ENCODE measurements at regions not wholly inside any gene's neighbourhood (a gene's known extent, or its start where the extent isn't known, plus 50 kb on each side); places are given as distances from the start of the nearest gene placed in this dataset.

- Histone ChIP-seq H3K4me2 (ENCODE audit: insufficient read depth, insufficient read length, low read length) (no peak overlapping the region), H3K9me3 (ENCODE audit: control insufficient read depth, low read depth, low read length) (no peaks in the 10 kb centered on the region), H3K27me3 (ENCODE audit: insufficient read depth, low read length) (no peaks in the 10 kb centered on the region), H3K23ac (ENCODE audit: insufficient read length, low read depth, low read length) (no peak overlapping the region), H4K5ac (ENCODE audit: insufficient read length, low read depth, low read length) (no peak overlapping the region), H3K56ac (ENCODE audit: insufficient read length, low read depth, low read length) (no peak overlapping the region), H3K9ac (ENCODE audit: extremely low read depth, insufficient read length, low read length) (no peak overlapping the region), H3K18ac (ENCODE audit: insufficient read length, low read depth, low read length) (no peak overlapping the region), H2BK15ac (ENCODE audit: low read depth, low read length) (no peak overlapping the region), H3K14ac (ENCODE audit: insufficient read depth, low read length) (no peak overlapping the region), H2AFZ (ENCODE audit: low read length) (no peak overlapping the region), H2BK20ac (ENCODE audit: low read depth, low read length, poor library complexity, severe bottlenecking) (no peak overlapping the region), H2BK5ac (ENCODE audit: insufficient read length, low read length) (no peak overlapping the region), H2BK12ac (ENCODE audit: insufficient read length, low read depth, low read length) (no peak overlapping the region), H3K79me1 (ENCODE audit: insufficient read depth, low read depth, low read length, poor library complexity, severe bottlenecking) (no peaks in the 10 kb centered on the region), H3K4ac (ENCODE audit: low read depth, low read length) (no peak overlapping the region), H3K79me2 (ENCODE audit: insufficient read depth, low read length) (no peaks in the 10 kb centered on the region), H4K8ac (replicated peaks; ENCODE audit: insufficient read length, low read depth, low read length) (no peak overlapping the region), H4K20me1 (ENCODE audit: control insufficient read depth, insufficient read depth, insufficient read length) (no peaks in the 10 kb centered on the region), H3K27ac (ENCODE audit: insufficient read length, low read depth, low read length) (no peak overlapping the region), H2BK120ac (ENCODE audit: low read depth, low read length, poor library complexity, severe bottlenecking) (no peak overlapping the region), H3K23me2 (ENCODE audit: insufficient read length, low read depth, low read length, poor library complexity, severe bottlenecking) (no peaks in the 10 kb centered on the region), H3K4me1 (ENCODE audit: insufficient read depth, low read length) (no peaks in the 10 kb centered on the region), H2AK5ac (ENCODE audit: insufficient read length, low read length) (no peak overlapping the region), H3T11ph (ENCODE audit: low read length) (no peak overlapping the region), H4K91ac (ENCODE audit: insufficient read length, low read depth, low read length) (no peak overlapping the region)
- DNase-seq, result no peak
- peaks cover 4 to 18% of the 10 kb centered on the region in 2 experiments for H3K4me1 Mint-ChIP-seq
- H3K36me3 Mint-ChIP-seq (ENCODE audit: insufficient read depth in 1 of 3, low read depth in 3 of 3), result peaks cover under 1 to 7% (median 3%) of the 10 kb centered on the region in 3 experiments; a peak in 5 of 7 replicates
- no peak overlapping the region for H3K4me3 Mint-ChIP-seq
- peak overlapping the region in 1 of 3 experiments; percentile 39; a peak in 1 of 7 replicates for H3K27ac Mint-ChIP-seq
- WGBS (ENCODE audit: extremely low coverage, insufficient read length, low lambda C conversion rate), result no CpG with 5 or more reads among the region's 3 CpGs
- no peak for TF ChIP-seq CTCF (conservative IDR thresholded peaks at IDR 0.05)
- H3K27me3 Mint-ChIP-seq (ENCODE audit: low read depth), result no peaks in the 10 kb centered on the region
- H3K9me3 Mint-ChIP-seq, result peaks cover 4 to 5% of the 10 kb centered on the region in 2 experiments; a peak in 4 of 5 replicates
Measured at GRCh38 chr13:47069133-47069532, 172.3 kb upstream of the HTR2A start.

Data from H9 (cell line).